ENCODE measurements at regions not wholly inside any gene's neighbourhood (a gene's known extent, or its start where the extent isn't known, plus 50 kb on each side); places are given as distances from the start of the nearest gene placed in this dataset.

DNA sequence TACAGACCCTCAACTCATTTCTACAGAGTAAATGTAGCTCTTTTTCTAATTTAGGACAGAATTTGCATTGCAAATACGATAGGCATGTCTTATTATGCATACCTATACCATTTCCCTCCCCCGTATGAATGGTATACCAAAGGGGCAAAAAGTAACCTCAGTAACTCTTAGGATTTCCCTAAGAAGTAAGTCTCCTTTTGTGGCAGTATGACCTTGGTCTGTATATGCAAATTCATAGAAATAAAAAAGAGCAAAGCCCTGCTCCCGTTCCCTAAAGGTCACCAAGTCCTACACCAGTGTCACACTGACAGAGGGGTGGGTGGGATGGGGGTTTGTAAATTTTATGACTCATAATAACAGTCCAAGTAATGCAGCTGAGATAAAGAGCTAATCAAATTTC, 365.8 kb upstream of the CCDC196 start:
- no peak for DNase-seq

- no peak for DNase-seq
Measured at GRCh38 chr14:66121859-66122258, 364.3 kb upstream of the CCDC196 start.

DNA sequence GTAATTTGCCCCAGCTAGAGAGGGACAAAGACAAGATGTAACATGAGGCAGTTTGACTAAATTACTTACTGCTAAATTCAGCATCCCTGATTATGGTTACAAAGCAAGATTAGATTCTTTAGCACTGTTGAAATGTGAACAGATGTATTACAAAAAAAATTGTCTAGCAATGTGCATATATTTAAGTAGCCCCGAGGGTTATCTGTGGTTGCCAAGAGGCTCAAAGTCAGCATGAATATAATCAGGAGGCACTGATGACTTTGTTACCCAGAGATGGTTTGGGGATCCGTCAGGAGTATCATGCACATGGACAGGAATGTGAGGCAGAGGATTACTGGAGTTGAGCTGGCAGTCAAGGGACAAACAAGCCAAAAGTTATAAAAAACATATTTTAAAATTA, 356.9 kb upstream of the CCDC196 start:
- no peak for DNase-seq

DNA sequence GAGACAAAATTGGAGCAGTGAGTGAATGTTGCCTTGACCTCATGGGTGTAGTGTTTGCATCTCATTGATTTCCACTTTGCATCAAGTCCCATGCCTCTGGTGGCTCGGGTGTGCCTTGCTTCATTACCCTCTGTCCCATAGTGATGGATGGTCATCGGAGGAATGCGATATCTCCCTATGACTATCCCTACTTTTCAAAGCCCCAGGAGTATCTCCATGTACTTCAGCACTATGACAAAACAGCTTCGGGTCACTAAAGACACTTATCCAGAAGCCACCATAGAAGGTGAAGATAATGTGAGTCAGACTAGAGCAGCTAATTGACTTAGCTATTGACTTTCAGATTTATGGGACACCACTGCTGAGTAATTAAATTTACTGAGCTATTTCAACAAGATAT, 355.1 kb upstream of the CCDC196 start:
- DNase-seq: no peak

- no peak for DNase-seq
Measured at GRCh38 chr14:66133666-66134065, 352.5 kb upstream of the CCDC196 start.

- no peak for DNase-seq
Measured at GRCh38 chr14:66135831-66136230, 350.3 kb upstream of the CCDC196 start.

GRCh38 chr14:66137081-66137480, 349.1 kb upstream of the CCDC196 start:
- DNase-seq: no peak

DNA sequence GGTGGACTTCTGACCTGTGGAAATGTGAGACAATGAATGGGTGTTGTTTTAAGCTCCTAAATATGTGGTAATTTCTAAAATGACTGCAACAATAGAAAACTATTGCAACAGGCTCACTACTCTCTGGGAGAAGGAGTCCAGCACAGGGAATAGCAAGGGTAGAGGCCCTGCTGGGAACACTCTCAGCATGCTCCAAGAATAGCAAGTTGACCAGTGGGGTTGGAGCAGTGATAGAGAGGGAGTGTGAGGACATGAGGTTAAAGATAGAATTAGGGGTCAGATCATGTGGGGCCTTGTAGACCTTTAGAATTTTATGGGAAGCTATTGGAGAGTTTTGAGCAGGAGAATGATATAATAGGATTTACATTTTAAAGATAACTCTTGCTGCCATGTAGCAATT, 346.7 kb upstream of the CCDC196 start:
- no peak for DNase-seq

DNA sequence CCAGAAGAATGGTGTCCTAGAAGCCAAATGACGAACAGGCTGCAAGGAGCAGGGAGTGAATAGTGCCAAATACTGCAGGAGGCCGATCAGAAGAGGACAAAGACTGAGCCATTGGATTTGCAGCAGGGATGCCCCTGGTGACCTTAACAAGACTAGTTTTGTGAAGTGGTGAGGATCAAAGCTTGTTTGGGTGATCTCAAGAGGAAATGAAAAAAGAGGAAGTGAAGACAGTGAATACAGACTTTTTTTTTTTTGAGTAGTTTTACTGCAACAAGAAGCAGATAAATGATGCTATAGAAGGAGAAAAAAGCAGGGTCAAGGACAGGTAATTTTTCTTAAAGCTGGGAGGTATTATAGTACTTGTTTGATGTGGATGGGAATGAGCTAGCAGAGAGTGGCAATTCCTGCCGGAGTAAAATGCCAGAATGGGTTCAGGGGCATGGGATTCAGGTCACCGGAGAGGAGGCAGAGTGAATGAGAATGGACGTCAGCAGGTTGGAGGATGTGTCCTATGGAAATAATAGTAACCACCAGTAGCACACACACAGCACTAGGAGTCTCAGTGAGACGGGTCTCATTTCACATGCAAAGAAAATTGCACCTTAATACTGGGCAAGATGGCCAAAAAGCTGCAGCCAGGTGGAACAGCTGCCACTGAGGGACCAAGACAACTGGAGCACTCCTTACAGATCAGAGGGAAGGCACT, 345.8 kb upstream of the CCDC196 start:
- peak; percentile 57 for DNase-seq

GRCh38 chr14:66140963-66141362, 345.2 kb upstream of the CCDC196 start:
- no peak for DNase-seq

GRCh38 chr14:66141733-66142132, 344.4 kb upstream of the CCDC196 start:
- no peak for DNase-seq

GRCh38 chr14:66143387-66144112, 342.6 kb upstream of the CCDC196 start:
- no peak for DNase-seq

- no peak for DNase-seq
Measured at GRCh38 chr14:66152302-66152701, 333.9 kb upstream of the CCDC196 start.

DNA sequence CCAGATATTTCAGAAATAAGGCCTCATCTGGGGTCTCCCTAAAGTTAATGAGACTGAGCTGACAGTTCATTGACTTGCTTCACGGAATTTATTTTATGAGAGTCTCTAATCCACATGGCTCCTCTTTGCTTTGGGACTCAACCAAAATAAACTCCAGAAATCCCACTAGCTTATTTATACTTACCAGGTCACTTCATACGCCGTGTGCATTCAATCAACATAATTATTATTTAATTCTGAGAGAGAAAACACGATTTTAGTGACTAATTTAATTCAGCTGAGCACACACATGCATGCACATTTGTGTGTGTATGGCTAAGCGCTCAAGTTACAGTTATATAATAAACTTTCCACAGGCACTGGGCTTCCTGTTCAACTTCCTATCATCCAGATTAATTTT, 333.4 kb upstream of the CCDC196 start:
- no peak for DNase-seq

GRCh38 chr14:66163023-66163422, 323.1 kb upstream of the CCDC196 start:
- no peak for DNase-seq

DNA sequence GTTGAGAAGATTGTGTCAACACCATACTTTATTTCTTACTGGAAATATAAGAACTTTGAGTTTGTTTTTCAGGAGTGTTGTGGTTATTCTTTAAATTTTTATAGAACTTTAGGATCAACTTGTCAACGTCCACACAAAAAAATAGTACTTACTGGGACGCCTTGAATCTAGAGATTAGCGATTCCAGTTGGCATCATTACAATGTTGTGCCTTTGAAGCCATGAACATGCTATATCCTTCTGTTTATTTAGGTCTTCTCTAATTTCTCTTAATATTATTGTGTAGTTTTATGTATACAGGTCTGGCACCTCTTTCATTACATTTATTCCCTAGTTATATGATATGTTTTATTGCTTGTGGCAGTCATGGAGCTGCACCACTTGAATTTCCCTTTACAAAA, 320.8 kb upstream of the CCDC196 start:
- no peak for DNase-seq

DNA sequence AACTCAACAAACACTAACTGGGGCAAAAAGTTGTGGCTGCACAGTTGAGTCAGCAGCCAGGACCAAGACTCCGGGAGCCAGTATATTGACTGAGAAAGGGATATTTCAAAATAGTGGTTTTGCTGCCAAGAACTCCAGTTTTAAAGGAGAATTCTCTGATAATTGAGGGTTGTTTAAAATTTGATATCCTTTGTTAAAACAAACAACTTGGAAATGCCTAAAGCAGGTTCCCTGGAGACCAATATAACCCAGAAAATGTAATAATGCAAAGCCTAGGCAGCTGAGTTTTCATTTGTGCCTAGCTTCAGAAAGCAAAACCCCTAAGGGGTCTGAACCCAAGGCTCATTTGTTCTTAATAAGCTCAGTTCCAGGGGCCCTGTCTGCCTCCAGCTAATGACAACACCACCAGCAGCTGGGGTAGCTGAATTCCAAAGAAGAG, 311.7 kb upstream of the CCDC196 start:
- no peak for DNase-seq

DNA sequence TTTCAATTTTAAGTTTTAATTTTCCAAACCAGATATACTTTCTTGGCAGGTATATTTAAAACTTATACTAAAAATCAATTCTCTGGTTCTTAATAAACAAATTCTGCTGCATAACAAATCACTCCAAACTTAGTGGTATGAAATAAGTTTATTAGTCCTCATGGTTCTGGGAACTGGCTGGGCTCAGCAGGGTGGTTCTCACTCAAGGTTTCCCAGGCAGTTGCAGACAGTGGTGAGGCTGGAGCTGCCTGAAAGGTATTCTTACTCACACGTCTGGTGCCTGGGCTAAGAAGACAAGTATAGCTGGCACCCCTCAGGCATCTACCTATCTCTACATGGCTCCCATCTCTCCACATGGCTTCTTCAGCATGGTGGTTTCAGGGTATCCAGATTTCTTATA, 308.2 kb upstream of the CCDC196 start:
- DNase-seq: no peak

GRCh38 chr14:66196670-66197069, 289.5 kb upstream of the CCDC196 start:
- no peak for DNase-seq

DNA sequence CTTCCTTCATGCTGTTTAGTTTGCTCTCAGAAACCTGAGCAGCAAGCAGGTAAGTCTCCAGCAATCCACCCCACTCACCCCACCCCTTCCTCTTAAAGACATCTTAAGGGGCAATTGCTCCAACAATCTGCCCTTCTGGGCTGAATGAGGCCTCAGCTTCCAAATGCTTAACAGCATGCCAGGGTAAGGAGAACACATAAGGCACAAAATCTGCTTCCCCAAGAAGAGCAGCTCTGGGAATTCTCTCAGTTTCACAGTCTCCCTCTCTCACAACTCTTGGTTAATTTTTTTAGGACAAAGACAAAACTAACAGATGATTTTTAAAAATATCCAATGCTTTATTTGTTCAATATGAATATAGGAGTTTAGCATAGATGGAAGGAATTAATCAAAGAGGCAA, 288.9 kb upstream of the CCDC196 start:
- DNase-seq: no peak

DNA sequence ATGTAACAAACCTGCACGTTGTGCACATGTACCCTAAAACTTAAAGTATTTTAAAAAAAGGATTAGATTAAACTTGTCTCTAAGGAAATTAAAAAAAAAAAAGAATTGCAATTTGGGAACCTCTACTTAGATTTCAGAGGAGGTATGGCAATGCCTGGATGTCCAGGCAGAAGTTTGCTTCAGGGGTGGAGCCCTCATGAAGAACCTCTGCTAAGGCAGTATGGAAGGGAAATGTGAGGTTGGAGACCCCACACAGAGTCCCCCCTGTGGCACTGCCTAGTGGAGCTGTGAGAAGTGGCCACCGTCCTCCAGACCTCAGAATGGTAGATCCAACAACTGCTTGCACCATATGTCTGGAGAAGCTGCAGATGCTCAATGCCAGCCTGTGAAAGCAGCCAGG, 279.6 kb upstream of the CCDC196 start:
- DNase-seq: no peak

DNA sequence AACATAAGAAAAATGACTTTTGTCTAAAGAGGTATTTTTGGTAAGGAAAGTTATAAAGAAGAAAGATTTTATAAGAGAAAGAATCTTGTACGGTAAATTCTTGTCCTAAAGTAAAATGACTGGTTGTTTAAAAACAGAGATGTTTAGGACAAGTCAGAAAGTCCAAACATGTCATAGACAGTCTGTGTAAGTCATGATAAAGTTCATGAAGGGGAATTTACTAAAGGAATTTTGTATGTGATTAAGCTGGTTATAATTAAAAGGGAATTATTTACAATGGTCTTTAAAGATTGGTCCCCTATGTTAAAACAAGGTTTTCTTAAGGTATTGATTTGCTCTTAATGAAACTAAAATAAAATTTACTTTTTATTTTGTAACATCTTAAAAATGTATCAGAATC, 269.4 kb upstream of the CCDC196 start:
- peak; percentile 7 for DNase-seq

DNA sequence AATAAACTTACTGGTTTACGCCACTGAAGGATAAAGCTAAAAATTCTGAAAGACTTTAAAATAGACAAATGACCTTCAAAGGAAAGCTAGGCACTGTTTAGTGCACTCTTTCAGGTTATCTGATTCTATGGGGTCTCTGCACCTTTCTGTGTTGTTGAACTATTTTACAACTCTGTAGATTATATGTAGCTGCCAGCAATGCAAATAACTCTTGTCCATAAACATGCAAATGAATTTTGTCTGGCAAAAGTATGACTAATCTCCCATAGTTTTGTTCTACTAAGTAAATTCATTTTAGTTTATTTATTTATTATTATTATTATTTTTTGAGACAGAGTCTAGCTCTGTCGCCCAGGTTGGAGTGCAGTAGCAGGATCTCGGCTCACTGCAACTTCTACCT, 266.3 kb upstream of the CCDC196 start:
- no peak for DNase-seq

DNA sequence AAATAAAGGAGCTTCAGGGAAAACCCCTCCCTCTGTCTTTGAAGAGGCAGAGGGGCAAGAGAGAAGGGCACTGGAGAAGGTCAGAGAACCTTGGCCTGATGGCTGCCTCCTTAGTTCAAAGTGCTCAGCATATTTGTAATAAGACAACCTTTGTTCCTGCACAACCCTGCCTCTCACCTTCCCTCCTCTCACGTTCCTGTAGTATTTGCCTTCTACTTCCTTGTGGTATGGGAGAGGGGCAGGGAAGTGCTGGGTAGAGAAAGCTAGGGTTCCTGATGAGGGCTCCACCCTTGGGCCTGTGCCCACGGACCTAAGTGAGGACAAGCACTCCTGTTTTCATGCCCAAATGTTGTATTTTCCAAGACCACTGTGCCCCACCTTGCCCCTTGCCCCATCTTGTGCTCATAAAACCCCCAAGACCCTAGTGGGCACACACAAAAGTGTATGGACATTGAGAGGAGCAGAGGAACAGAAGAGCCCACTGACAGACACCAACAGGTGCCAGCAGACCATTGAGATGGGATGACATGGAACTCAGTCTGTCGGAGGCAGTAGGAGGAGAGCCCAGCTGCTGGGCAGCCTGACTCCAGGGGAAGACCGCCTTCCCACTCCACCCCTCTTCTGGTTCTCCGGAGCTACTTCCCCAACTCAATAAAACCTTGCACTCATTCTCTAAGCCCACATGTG, 261.5 kb upstream of the CCDC196 start:
- DNase-seq: no peak
